ENCODE measurements at regions not wholly inside any gene's neighbourhood (a gene's known extent, or its start where the extent isn't known, plus 50 kb on each side); places are given as distances from the start of the nearest gene placed in this dataset.

- H3K4me1 ChIP-seq (ENCODE audit: insufficient read depth) = no peaks in the 10 kb centered on the region
- no peak for DNase-seq (ENCODE audit: extremely low spot score)
- H3K36me3 ChIP-seq (ENCODE audit: insufficient read depth) = no peaks in the 10 kb centered on the region
- H3K27ac ChIP-seq (ENCODE audit: low read depth) = no peak overlapping the region
- H3K4me3 ChIP-seq (ENCODE audit: low read depth, low read length) = no peak overlapping the region
Observed at GRCh38 chr13:39266426-39266825, 228.2 kb downstream of the NHLRC3 start.

- H3K36me3 ChIP-seq (ENCODE audit: insufficient read depth) = no peaks in the 10 kb centered on the region
- no peaks in the 10 kb centered on the region for H3K4me1 ChIP-seq (ENCODE audit: insufficient read depth)
- no peak overlapping the region for H3K4me3 ChIP-seq (ENCODE audit: low read depth, low read length)
- WGBS = 92% methylated on average over 3 of the region's 3 CpGs
- no peak for DNase-seq (ENCODE audit: extremely low spot score)
- H3K27ac ChIP-seq (ENCODE audit: low read depth) = no peak overlapping the region
Observed at GRCh38 chr13:39268398-39268797, 230.1 kb downstream of the NHLRC3 start.

DNA sequence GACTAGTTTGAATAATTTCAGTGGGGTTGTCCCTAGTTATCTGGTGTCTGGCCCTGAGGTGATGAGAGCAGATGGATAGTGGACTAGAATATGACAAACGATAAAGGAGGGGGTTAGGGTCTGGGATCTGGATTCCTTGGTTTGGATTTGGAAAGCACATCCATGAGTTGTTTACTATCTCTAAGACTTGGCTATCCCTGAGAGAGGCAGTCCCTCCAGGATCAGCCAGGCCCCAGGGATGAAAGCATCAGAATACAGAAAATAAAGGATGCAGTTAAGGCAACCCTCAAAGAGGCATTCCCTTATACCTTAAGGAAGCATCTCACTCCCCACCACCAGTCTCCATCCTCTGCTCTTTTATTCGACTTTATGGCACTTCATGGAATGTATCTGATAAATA is 230.7 kb downstream of the NHLRC3 start:
- no peak for DNase-seq (ENCODE audit: extremely low spot score)
- 81% methylated on average over 2 of the region's 2 CpGs for WGBS
- H3K4me1 ChIP-seq (ENCODE audit: insufficient read depth) = no peaks in the 10 kb centered on the region
- no peak overlapping the region for H3K27ac ChIP-seq (ENCODE audit: low read depth)
- H3K4me3 ChIP-seq (ENCODE audit: low read depth, low read length) = no peak overlapping the region
- H3K36me3 ChIP-seq (ENCODE audit: insufficient read depth) = no peaks in the 10 kb centered on the region

- H3K27ac ChIP-seq (ENCODE audit: low read depth) = no peak overlapping the region
- no peak overlapping the region for H3K4me3 ChIP-seq (ENCODE audit: low read depth, low read length)
- H3K4me1 ChIP-seq (ENCODE audit: insufficient read depth) = no peaks in the 10 kb centered on the region
- WGBS = 86% methylated on average over 1 of the region's 1 CpG
- no peaks in the 10 kb centered on the region for H3K36me3 ChIP-seq (ENCODE audit: insufficient read depth)
- DNase-seq (ENCODE audit: extremely low spot score) = no peak
Observed at GRCh38 chr13:39269411-39269810, 231.2 kb downstream of the NHLRC3 start.

DNA sequence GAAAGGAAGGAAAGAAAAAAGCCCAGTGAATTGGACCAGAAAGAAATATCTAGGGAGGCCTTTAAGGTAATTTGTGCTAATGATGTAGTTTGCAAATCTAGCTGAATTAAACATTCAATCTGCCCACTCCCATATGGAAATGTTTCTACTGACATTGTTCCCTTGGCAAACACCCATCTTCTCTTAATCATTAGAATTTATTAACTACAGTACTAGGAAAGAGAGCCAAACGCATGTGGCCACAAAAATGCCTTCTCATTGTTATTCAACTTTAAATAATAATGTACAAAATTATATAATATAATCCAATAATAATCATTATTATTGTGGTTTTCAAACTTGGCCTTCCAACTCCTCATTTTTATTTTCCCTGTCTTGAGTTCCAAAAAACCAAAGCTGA is 234.7 kb downstream of the NHLRC3 start:
- peak; percentile 13 for DNase-seq (ENCODE audit: extremely low spot score)
- Histone ChIP-seq H3K4me3 (ENCODE audit: low read depth, low read length) (no peak overlapping the region), H3K4me1 (ENCODE audit: insufficient read depth) (peaks cover 1% of the 10 kb centered on the region), H3K27ac (ENCODE audit: low read depth) (no peak overlapping the region), H3K36me3 (ENCODE audit: insufficient read depth) (no peaks in the 10 kb centered on the region)
- WGBS = 85% methylated on average over 1 of the region's 1 CpG

GRCh38 chr13:39273953-39274738 is 235.9 kb downstream of the NHLRC3 start:
- Histone ChIP-seq H3K4me1 (ENCODE audit: insufficient read depth) (peaks cover 1% of the 10 kb centered on the region), H3K4me3 (ENCODE audit: low read depth, low read length) (no peak overlapping the region), H3K27ac (ENCODE audit: low read depth) (no peak overlapping the region), H3K36me3 (ENCODE audit: insufficient read depth) (no peaks in the 10 kb centered on the region)
- WGBS = 59% methylated on average over 6 of the region's 6 CpGs
- DNase-seq (ENCODE audit: extremely low spot score) = no peak

DNA sequence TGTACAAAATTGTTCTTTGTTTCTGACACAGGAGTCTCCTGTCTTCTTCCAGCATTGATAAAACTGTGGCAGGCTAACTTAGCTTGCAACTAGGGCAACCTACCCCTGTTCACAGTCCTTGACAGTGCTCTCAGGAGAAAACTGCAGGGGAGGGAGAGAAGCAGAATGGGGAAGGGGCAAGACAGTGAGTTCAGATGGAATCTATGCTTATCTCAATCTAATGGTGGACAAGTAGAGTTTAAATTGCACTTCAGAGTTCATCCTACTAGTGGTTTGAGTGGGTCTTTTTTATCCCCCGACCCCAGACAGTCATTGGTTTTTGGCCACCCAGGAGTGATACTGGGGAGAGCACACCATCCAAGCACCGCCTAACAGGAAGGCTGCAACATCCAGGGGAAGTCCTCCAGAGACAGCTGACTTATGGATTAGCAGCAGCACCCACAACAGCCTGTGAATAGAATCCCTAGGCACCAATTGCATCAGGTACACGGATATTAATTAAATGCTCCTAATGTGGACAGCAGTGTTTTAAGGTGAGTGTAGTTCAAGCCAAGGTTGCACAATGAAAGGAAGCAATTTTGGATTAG is 236.6 kb downstream of the NHLRC3 start:
- H3K36me3 ChIP-seq (ENCODE audit: insufficient read depth) = no peaks in the 10 kb centered on the region
- WGBS = 89% methylated on average over 3 of the region's 3 CpGs
- peaks cover 1% of the 10 kb centered on the region for H3K4me1 ChIP-seq (ENCODE audit: insufficient read depth)
- no peak for DNase-seq (ENCODE audit: extremely low spot score)
- no peak overlapping the region for H3K4me3 ChIP-seq (ENCODE audit: low read depth, low read length)
- no peak overlapping the region for H3K27ac ChIP-seq (ENCODE audit: low read depth)

- peaks cover 1% of the 10 kb centered on the region for H3K4me1 ChIP-seq (ENCODE audit: insufficient read depth)
- 68% methylated on average over 2 of the region's 2 CpGs for WGBS
- no peaks in the 10 kb centered on the region for H3K36me3 ChIP-seq (ENCODE audit: insufficient read depth)
- no peak for DNase-seq (ENCODE audit: extremely low spot score)
- no peak overlapping the region for H3K27ac ChIP-seq (ENCODE audit: low read depth)
- no peak overlapping the region for H3K4me3 ChIP-seq (ENCODE audit: low read depth, low read length)
Observed at GRCh38 chr13:39279077-39279476, 240.8 kb downstream of the NHLRC3 start.

DNA sequence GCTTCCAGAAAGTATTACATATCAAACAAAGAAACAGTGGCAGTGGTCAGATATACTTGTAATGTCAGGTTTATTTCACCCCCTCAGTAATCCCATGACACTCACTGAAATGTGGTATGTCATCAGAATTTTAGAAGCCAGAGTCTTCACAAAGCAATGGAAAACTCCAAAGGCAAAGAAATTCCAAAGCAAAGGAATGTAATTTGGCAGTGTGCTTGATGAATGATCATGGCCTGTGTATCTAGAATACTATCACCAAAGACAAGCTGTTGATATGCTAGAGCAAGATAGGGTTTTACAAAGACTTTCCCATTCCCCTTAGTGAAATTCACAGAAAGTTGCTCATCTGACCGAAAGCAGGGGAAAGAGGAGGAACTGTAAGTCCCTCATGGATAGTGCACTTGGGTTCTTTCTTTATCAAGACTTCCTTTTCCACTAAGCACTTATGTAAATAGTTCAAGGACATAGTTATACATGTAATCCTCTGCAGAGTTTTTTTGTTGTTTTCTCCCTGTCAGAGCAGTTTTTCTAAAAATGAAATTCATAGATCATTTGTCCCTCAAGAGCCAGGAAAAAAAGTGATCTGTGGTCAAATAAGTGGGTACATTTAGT is 243.4 kb downstream of the NHLRC3 start:
- Histone ChIP-seq H3K4me3 (ENCODE audit: low read depth, low read length) (no peak overlapping the region), H3K36me3 (ENCODE audit: insufficient read depth) (no peaks in the 10 kb centered on the region), H3K4me1 (ENCODE audit: insufficient read depth) (no peaks in the 10 kb centered on the region), H3K27ac (ENCODE audit: low read depth) (no peak overlapping the region)
- DNase-seq (ENCODE audit: extremely low spot score) = no peak
- WGBS = 38% methylated on average over 1 of the region's 1 CpG

DNA sequence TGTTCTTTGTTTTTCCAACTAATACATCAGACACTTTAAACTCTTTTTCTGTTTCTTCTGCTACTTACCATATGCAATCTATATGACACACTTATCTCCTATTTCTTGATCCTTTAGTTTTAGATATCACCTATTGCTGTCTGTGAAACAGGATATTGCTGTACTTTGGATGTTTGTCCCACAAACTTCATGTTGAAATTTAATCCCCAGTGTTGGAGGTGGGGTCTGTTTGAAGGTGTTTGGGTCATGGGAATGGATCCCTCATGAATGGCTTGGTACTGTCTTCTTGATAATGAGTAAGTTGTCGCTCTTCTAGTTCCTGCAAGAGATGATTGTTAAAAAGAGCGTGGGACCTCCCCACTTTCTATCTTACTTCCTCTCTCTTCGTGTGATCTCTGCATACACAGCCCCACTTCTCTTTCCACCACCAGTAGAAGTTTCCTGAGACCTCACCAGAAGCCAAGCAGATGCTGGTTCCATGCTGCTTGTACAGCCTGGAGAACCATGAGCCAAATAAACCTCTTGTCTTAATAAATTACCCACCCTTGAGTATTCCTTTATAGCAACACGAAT is 244.2 kb downstream of the NHLRC3 start:
- DNase-seq (ENCODE audit: extremely low spot score) = no peak
- no peak overlapping the region for H3K27ac ChIP-seq (ENCODE audit: low read depth)
- 85% methylated on average over 4 of the region's 4 CpGs for WGBS
- H3K36me3 ChIP-seq (ENCODE audit: insufficient read depth) = no peaks in the 10 kb centered on the region
- H3K4me1 ChIP-seq (ENCODE audit: insufficient read depth) = no peaks in the 10 kb centered on the region
- H3K4me3 ChIP-seq (ENCODE audit: low read depth, low read length) = no peak overlapping the region

DNA sequence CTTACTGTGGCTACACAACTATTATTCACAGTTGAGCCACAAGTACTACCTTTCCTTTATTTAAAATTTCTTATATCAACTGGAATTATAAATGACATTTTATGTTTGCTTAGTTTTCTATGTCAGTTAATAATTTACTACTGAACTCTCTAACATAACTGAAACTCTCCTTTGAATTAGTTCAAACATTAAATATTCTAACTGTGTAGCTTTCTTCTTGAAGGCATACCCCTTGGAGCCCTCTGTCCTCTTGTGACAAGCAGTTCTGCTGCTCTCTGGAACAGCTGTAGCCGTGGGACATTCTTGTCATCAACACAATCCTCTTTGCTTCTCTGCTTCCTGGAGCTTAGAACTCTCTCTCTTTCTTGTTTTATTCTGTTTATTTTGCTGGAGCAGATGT is 244.8 kb downstream of the NHLRC3 start:
- no peak for DNase-seq (ENCODE audit: extremely low spot score)
- no peak overlapping the region for H3K4me3 ChIP-seq (ENCODE audit: low read depth, low read length)
- WGBS = 70% methylated on average over 1 of the region's 1 CpG
- no peaks in the 10 kb centered on the region for H3K4me1 ChIP-seq (ENCODE audit: insufficient read depth)
- H3K36me3 ChIP-seq (ENCODE audit: insufficient read depth) = no peaks in the 10 kb centered on the region
- no peak overlapping the region for H3K27ac ChIP-seq (ENCODE audit: low read depth)

DNA sequence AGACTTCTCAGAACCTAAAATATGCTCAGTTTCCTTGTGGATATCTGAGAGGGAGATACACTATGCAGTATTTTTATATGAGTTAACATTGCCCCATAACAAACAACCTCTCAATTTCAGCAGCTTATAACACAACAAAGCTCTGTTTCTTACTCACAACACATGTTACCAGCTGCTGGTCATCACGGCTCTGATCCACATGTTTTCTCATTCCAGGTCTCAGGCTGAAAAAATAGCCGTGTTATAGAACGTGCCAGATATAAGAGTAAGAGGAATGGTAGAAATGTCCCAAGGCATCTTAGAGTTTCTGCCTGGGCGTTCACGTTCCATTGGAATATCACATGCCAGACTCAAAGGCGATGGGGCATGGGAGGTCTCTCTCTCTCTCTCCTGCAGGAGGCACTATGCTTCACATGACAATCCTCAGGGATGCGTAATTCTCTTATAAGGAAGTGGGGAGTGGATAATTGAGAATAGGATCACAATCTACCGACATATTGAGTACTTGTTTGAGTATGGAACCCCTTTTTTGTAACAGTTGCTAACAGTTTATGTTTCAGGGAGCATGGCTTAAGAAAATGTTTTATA is 246.6 kb downstream of the NHLRC3 start:
- Histone ChIP-seq H3K4me1 (ENCODE audit: insufficient read depth) (no peaks in the 10 kb centered on the region), H3K36me3 (ENCODE audit: insufficient read depth) (no peaks in the 10 kb centered on the region), H3K4me3 (ENCODE audit: low read depth, low read length) (no peak overlapping the region), H3K27ac (ENCODE audit: low read depth) (no peak overlapping the region)
- no peak for DNase-seq (ENCODE audit: extremely low spot score)
- WGBS = 67% methylated on average over 8 of the region's 8 CpGs

Data from urinary bladder (tissue), 3 donors.